ENCODE measurements at regions not wholly inside any gene's neighbourhood (a gene's known extent, or its start where the extent isn't known, plus 50 kb on each side); places are given as distances from the start of the nearest gene placed in this dataset.
"Not testable (repeated sequence)": the region's sequence is repeated elsewhere in the genome, so short reads cannot be mapped to it uniquely, and the experiment has no call there.

DNA sequence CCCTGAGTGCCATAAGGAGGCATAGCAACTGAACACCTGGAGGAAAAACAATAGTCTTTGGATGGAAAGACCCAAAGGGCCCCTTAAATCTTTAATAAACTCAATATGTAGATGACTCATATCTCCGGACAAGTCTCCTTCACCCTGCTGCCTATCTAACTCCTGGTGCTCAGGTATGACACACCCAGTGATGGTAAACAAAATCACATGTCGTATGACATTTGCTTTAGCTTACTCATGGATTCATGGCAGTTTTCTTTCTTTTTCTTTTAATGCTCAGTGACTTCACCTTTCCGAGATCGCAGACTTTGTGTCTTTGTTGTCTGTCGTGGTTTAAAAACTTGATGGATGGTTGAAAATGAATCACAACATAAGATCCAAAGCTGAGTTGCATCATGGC is 208.5 kb upstream of the PROX1 start:
- DNase-seq (ENCODE audit: low read depth in 2 of 2) = no peak

DNA sequence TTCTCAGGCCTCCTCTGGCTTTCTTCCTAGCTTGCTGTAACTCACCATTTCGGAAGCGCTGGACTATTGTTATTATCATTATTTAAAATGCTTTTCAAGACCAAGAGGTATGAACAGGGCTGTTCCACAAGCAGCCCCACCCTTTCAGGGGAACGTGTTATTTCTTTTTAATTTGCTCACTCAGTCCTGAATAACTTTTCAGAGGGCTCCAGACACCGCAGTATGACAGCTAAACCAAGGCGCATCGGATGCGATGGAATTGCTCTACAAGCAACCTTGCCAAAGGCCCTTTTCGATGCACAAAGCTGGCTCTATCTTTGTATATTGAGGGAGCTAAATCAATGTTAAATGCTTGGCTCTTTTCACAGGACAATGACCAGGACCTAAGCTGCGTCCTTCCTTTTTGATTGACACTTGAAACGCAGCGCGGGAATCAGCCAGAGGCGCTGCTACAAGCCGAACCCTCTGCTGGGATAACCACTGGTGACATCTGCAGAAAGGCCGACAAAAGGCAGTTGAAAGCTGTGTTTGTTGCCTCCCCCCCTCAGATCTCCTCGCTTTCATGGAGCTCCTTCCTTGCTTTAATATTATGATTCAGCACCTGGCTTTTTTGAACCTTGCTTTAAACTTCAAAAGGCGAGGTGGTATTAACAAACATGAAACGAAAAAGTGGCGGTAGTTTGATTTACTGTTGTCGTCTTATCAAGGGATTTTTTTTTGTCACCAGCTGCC is 204.7 kb upstream of the PROX1 start:
- no peak for DNase-seq (ENCODE audit: low read depth in 2 of 2)

DNA sequence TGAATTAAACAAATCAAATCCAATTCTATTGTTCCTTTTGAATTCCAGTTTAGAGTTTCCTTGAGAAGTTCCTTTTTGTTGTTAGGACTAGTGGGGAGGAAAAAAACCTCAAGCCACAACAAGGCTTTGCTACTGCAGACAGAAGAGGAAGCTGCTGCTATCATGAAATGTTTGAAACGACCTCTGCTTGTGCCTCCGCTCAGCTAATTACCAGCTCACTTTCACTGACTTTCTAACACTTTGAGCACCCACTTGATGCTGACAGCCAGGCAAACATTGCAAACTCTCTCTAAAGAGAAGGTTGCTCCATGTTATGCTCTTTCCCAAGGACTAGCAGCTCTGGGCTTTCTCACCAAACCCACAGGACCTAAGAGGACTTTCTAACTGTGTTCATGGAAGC is 203.9 kb upstream of the PROX1 start:
- no peak for DNase-seq (ENCODE audit: low read depth in 2 of 2)

DNA sequence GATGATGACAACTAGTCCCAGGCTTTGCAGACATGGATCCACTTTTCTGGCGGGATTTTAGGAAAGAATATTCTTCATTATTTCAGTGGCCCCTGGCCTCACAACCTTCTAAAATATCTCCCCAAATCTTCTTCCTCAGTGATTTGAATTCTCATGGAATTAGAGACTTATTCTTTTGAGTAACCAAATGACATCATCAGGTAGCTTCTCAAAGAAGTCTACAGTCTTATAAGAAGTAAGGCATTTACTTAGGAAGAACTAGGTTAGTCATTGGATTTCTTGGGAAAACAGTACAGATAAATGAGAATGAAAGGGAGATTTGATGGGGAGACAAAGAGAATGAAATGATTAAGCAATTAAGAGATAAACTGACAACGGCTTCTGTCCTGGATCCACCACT is 201.1 kb upstream of the PROX1 start:
- no peak for DNase-seq (ENCODE audit: low read depth in 2 of 2)

DNA sequence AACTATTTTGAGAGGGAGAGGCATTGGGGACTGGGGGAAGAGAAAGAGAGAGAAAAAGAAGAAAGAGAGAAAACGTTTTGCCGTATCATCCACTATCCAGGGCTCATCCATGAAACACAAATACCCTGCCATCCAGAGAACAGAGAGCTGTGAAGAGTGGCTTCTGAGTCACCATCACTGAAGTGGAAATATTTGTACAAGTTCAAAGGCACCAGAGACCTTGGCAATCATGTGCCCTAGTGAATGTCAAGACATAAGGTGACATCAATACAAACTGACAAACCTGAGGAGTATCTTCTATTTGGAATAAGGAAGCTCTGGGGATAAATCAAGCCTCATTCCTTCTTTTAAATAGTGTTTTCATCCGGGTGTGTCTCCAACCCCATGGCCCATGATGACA is 197.2 kb upstream of the PROX1 start:
- no peak for DNase-seq (ENCODE audit: low read depth in 2 of 2)

DNA sequence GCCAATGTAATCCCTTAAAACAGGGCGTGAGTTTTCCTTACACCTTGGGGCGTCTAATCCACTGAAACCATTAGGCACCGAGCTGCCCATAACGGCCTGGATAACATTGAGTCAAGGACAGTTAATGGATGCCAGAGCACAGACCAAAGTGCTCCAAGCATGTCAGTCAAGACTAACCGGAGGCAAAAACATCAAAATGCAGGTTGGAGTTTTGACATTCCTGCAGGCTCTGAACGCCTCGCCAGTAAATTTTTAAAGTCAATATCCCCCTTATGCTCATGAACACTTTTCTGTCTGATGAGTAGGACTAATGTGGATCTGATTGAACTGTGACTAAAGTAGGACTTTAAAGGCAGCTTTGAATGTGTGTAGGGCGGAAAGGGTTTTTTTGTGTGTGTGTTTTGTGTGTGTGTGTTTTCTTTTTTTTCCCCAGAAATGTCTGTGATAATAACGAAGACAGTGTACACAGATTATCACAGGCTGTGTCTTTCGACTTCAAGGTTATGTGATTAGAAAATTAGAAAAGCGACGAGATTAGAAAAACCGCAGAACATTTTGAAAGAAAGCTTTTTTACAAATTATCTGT is 194.2 kb upstream of the PROX1 start:
- no peak for DNase-seq (ENCODE audit: low read depth in 2 of 2)

DNA sequence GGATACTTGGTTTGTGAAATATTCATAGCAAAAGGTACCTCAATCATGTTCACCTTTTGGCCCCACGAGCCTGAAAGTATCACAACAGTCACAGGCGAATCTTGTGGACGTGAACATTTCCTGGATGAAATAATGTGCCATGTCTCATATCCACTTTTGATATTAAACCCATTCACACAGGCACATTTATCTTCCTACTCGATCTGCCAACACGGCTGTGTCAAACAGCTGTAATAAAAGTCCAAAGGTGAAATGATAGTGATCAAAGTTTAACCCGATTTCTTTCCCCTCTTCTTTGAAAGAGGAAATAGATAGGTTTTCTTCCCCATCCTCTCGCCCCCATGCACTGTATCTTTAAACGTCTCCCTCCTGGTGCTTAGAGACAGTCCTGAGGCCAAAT is 191.2 kb upstream of the PROX1 start:
- no peak for DNase-seq (ENCODE audit: low read depth in 2 of 2)

DNA sequence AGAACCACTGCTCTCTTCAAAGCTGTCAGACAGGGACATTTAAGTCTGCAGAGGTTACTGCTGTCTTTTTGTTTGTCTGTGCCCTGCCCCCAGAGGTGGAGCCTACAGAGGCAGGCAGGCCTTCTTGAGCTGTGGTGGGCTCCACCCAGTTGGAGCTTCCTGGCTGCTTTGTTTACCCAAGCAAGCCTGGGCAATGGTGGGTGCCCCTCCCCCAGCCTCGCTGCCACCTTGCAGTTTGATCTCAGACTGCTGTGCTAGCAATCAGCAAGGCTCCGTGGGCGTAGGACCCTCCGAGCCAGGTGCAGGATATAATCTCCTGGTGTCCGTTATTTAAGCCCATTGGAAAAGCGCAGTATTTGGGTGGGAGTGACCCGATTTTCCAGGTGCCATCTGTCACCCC is 179.5 kb upstream of the PROX1 start:
- DNase-seq (ENCODE audit: low read depth in 2 of 2) = not testable (repeated sequence)

DNA sequence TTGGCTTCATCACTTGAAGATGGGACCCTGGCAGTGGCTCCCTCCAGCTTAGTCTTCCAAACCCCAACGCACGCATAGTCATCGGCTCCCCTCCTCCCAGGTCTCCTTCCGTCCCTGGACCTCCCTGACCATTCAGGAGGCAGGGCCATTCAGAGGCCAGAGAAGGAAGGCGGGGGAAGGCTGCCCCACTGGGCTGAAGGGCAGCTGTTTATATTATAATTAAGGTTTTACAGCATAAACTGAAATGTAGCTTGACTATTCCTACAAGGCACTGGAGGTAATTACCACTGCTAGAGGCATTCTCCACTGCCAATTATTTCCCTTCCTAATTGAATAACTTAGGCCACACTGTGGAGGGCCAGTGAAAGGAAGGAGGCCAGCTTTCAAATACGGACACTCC is 170.6 kb upstream of the PROX1 start:
- DNase-seq (ENCODE audit: low read depth in 2 of 2) = no peak

DNA sequence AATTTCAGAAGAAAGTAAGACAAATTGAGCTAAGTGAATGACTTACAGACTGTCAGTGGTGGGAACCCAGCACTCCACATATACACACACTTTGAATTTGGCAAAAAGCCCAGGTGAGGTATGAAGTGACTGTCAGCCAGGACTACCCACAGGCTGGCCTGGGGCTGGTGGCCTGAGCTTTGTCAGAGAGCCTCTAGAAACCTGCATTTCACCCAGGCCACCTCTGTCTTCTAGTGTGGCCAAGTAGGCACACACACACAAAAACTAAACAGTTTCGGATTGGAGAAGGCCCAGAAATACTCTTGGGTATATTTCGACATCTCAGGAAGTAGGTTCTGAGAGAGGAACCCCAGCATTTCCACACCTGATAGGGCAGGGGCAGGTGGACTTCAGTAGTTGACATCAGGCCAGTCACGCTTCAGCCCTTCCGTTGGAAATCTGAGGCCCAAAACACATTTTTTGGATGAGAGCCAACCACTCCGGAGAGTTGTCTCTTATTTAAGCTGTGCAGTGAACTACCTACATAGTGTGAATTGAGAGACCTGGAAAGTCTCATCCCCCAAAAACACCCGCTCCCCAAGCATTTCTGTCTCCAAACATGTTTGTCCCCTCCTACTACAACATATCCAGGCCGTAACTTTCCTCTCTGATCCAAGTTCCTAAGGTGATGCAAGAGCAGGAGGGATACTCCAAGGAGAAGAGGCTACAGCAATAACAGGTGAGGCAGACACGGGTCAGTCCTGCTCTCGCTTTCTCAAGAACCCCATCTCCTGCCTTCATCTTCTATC is 167.2 kb upstream of the PROX1 start:
- DNase-seq (ENCODE audit: low read depth in 2 of 2) = no peak

DNA sequence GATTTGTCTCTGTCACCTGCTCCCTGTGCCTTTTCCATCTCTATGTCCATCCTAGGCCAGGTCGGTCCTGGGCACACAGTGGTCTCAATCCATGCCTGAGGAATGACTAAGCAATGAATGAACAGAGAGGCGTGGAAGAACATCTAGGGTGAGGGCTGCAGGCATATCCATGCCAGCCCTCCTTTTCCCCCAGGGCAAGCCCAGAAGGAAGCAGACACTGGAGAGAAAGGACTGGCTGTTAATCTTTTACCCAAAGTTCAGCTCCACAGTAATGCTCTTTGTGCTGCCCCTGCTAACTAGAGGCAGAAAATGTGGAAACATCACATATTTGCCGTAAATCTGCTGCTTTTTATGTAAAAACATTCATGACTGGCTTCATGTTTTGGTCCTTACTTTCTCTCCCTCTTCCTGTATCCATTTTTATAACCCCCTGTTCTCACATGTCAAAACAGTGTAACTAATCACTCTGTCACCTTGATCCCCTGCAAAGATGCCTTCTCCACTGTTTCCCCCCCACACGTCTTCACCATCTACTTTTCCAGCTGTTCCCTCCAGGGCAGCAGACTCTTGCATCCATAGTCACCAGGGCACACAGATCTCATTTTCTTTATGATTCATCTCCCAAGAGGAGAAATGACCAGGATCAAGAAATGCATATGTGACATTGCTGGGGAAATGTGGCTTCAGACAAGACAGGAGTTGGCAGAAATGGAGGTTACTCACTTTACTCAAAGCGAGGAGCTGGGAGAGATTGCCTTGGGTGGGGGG is 166.4 kb upstream of the PROX1 start:
- DNase-seq (ENCODE audit: low read depth in 2 of 2) = no peak

DNA sequence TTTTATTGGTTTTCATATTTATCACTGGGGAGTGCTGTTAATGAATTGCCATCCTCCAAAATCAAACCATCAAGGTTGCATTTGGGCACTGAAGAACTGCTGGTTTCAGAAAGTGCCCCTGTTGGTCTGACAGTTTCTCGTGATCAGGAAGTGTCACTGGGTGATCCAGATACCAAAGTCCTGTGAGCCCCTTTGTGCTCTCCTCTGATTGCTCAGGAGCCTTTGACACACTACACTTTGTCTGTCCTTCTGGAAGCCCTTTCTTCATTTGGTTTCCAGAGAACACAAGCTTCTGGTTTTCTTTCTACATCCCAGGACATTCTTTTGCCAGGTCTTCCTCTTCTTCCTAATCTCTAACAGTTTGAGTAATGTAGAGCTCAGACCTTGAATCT is 165.8 kb upstream of the PROX1 start:
- DNase-seq (ENCODE audit: low read depth in 2 of 2) = no peak

DNA sequence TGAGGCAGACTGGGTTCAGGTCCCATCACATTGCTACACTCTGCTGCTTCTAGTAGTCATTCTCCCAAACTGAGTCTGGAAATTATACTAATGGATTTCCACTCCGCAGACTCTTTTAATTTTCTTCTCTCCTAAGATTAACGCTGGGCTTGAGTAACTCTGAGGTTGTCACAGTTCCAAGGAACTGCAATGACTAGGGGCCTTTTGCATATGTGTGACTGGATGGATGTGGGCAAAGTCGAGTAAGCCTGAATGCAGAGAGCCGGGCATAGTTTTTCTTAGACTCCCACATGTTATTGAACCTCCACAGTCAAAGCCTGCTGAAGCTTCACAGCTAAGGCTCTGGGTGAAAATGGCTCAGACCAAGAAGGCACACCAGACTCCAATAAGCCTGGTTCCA is 160.9 kb upstream of the PROX1 start:
- no peak for DNase-seq (ENCODE audit: low read depth in 2 of 2)

DNA sequence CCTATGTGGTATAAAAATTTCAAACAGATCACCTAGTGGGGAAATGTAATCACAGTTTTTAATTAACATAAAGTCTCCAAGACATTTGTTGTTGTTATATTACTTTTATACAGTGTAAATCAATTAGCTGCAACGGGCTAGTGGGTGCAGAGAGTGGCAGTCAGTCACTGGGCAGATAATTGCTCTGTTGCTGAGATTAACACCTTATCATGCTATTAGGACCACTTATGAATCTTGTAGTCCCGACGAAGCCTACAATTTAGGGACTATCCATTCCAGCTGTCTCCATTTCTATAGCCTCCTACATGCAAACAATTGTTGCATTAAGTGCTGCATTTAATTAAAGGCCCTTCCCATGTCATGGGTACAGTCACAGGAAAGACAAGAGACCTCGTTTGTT is 158.9 kb upstream of the PROX1 start:
- DNase-seq (ENCODE audit: low read depth in 2 of 2) = no peak

DNA sequence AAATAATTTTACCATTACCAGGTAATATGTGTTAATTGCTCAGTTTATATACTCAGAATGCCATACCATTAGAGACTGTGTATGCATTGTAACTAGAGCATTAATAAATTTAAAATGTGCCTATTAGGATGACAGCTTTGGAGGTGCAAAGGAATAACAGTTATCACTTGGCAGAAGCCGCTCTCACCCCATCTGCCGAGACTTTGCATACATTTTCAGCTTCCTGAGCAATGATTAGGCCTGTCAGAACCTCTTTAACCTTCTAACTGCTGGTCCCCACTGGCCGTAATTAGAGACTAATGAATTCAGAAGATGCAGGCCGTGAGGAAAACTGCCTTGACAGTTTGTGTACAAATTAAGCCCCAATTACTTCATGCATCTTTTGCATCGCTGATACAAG is 158.0 kb upstream of the PROX1 start:
- no peak for DNase-seq (ENCODE audit: low read depth in 2 of 2)

DNA sequence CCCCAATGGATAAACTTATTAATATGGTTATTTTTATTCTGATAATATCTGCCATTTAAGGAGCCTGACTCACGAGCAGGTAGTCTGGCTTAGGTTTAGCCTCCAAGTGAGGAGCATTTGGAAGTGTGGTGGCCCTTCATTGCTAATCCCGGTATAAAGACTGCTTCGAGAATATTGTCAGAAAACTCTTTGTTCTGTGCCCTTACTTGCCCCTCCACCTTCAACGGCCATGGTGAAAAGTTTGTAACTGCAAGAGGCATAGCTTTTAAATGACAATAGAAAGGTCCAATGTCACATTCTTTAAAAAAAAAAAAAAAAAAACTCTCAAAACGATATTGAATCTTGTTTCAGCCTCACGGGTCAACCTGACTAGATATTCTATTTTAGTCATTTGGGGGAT is 157.4 kb upstream of the PROX1 start:
- no peak for DNase-seq (ENCODE audit: low read depth in 2 of 2)

DNA sequence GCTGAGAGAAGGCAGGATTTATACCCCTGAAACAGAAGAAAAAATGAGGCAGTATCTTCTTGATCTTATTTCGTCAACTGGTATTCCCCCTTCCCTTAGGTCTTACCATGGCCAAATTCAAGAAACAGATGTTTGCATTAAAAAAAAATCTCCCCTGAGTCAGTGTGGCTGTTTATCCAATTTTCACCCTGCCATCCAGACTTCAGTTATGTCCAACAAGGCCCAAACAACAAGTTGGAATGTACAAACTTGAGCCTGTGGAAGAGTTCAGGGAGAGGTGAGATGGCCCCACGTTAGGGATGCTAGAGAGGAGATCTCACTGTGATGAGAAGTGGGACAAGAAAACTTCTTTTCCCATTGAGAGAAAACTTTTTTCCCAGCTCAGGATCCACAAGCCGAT is 147.2 kb upstream of the PROX1 start:
- DNase-seq (ENCODE audit: low read depth in 2 of 2) = no peak

DNA sequence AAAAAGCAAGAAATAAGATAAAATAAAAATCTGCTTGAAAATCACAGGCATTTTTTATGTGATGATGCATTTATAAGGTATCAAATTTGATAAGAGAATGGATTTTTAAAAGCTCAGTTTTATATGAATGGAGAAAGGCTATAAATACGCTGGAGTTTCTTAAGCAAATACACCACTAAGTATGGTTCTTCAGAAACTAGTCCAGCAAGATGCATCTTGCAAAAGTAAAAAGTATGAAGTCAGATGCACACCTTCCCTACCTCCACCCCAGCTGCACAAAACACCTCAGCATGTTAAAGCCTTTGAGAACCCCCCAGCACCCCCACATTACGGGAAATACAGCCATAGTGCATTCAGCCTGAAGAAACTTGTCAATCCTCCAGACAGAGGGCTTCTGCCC is 143.1 kb upstream of the PROX1 start:
- DNase-seq (ENCODE audit: low read depth in 2 of 2) = no peak

DNA sequence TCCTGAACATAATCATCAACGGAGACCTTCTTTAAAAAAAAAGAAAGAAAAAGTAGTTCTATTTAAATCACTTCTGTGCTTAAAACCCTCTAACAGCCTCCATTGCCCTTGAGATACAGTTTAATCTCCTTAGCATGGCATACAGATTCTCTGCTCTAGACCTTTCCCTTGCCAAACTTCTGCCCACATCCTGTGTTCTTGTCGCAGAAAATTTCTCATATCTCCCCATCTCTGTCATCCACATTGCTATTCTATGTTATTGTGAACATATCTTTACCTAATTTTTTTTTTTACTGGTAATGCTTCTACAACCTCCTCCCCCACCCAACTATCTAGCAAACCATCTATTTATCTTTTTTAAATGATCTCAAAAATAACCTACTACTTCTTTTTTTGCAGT is 135.7 kb upstream of the PROX1 start:
- DNase-seq (ENCODE audit: low read depth in 2 of 2) = no peak

DNA sequence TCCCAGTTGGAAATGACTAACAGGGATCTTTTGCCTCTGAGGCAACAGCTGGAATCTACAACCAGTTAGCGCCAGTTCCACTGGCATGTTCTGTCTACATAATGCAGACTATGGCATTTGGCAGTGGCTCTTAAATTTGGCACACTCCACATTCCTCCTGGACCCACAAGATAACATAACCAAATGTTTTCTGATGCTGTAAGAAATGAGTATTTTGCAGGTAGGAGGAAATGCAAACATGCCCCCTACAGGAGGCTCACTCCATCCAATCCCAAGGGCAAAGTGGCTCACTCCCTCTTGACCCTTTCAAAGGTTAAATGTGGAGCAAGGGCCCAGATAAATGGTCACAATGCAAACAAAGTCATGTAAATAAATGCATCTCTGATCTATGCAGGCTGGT is 129.2 kb upstream of the PROX1 start:
- DNase-seq (ENCODE audit: low read depth in 2 of 2) = no peak

DNA sequence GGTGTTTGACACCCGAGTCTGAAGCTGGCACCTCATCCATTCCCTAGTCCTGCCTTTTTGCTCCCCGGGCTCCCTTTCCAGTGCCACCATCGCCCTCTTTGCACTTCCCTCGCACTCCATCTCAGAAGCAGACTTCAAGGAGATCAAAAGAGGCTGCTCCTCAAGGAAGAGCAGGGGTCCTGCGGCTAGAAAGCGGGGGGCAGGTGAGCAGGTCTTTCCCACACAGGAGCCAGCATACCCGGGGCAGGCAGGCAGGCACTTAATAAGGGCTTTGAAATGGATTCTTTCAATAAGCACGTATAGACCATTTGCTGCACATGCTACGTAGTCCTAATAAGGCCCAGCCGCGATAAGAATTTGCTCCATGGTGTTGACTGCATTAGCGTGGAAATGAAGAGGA is 125.9 kb upstream of the PROX1 start:
- no peak for DNase-seq (ENCODE audit: low read depth in 2 of 2)

DNA sequence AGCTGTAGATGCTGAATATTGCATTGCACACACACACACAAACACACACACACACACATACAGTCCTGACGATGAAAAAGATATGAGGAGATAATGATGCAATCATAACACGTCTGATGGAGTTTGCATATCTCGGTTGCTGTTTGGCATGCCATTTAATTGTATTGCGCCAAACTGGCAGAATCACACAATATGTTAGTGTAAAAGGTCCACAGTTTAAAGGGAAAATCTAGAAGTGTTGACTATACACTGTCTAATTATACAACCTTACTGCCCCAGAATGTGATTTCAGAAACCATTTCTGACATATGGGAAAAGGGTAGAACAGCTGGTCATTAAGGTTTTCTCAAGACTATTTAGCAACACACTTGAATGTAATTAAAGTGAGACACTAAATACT is 123.7 kb upstream of the PROX1 start:
- DNase-seq (ENCODE audit: low read depth in 2 of 2) = no peak

DNA sequence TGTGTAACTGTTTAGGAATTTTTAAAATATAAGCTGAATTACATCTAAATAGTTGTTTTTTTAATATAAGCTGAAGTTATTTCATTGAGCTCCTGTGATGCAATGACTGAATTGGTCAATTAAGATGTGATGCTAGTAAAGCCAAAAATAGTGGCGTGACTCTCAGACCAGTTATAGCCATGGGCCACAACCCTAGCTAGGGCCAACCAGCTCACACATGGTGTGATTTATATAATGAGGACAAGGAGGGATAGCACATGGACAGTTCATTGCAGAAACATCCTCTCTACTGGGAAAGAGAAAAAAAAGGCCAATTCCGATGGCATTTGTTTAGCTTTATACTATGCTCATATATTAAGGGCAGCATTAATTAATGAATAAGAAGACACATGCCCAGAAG is 119.3 kb upstream of the PROX1 start:
- no peak for DNase-seq (ENCODE audit: low read depth in 2 of 2)

All from fibroblast of skin of left biceps (primary cell).